ENCODE measurements at regions not wholly inside any gene's neighbourhood (a gene's known extent, or its start where the extent isn't known, plus 50 kb on each side); places are given as distances from the start of the nearest gene placed in this dataset.
"Not testable (repeated sequence)": the region's sequence is repeated elsewhere in the genome, so short reads cannot be mapped to it uniquely, and the experiment has no call there.

GRCh38 chr22:10741210-10741609 is 4786.8 kb upstream of the OR11H1 start:
- Histone ChIP-seq H3K4me1 (no peaks in the 10 kb centered on the region), H3K4me3 (no peak overlapping the region), H3K27me3 (no peaks in the 10 kb centered on the region), H3K36me3 (no peaks in the 10 kb centered on the region), H3K27ac (no peak overlapping the region), H3K9me3 (no peaks in the 10 kb centered on the region)
- intact Hi-C loops (cut with DNase I) = no loop called here
- TF ChIP-seq CTCF (IDR thresholded peaks at IDR 0.05) (no peak), POLR2A (IDR thresholded peaks at IDR 0.05) (no peak)
- DNase-seq (peak; percentile 23 to 61 (median 56)), ATAC-seq (peak in 1 of 4 donors; percentile 40)
- WGBS (ENCODE audit: insufficient coverage, low coverage, low lambda C conversion rate, missing lambda C conversion rate) = 63% methylated on average over 19 of the region's 30 CpGs

GRCh38 chr22:10741776-10742630 is 4786.0 kb upstream of the OR11H1 start:
- not testable (repeated sequence) for H3K9me3 ChIP-seq

GRCh38 chr22:10746382-10746781 is 4781.6 kb upstream of the OR11H1 start:
- H3K27ac ChIP-seq; H3K36me3 ChIP-seq; H3K4me1 ChIP-seq; H3K9me3 ChIP-seq; DNase-seq; H3K4me3 ChIP-seq; ATAC-seq; H3K27me3 ChIP-seq; intact Hi-C loops (cut with DNase I): not testable (repeated sequence)
- 57% methylated on average over 5 of the region's 5 CpGs for whole genome bisulfite sequencing (ENCODE audit: insufficient coverage, low coverage, low lambda C conversion rate, missing lambda C conversion rate)

More at GRCh38 chr22:10741776-10742630, 4786.0 kb upstream of the OR11H1 start:
- DNase-seq (peak in 2 of 3 donors; percentile 27 to 57), ATAC-seq (peak in 2 of 4 donors; percentile 20 to 66)
- H3K36me3 ChIP-seq; intact Hi-C loops (cut with DNase I); H3K4me1 ChIP-seq; H3K4me3 ChIP-seq; H3K27ac ChIP-seq; H3K27me3 ChIP-seq: not testable (repeated sequence)
- 67% methylated on average over 57 of the region's 76 CpGs for WGBS (ENCODE audit: insufficient coverage, low coverage, low lambda C conversion rate, missing lambda C conversion rate)

GRCh38 chr22:10747227-10747626 is 4780.8 kb upstream of the OR11H1 start:
- intact Hi-C loops (cut with DNase I); H3K9me3 ChIP-seq; DNase-seq; H3K36me3 ChIP-seq; H3K27me3 ChIP-seq; ATAC-seq; H3K4me3 ChIP-seq; H3K27ac ChIP-seq; H3K4me1 ChIP-seq: not testable (repeated sequence)
- WGBS (ENCODE audit: insufficient coverage, low coverage, low lambda C conversion rate, missing lambda C conversion rate) = 24% methylated on average over 6 of the region's 6 CpGs

GRCh38 chr22:10748751-10749150 is 4779.2 kb upstream of the OR11H1 start:
- intact Hi-C loops (cut with DNase I); H3K36me3 ChIP-seq; ATAC-seq; DNase-seq; H3K4me1 ChIP-seq; H3K9me3 ChIP-seq; H3K4me3 ChIP-seq; H3K27ac ChIP-seq; H3K27me3 ChIP-seq: not testable (repeated sequence)

GRCh38 chr22:10749423-10749822 is 4778.6 kb upstream of the OR11H1 start:
- DNase-seq; H3K4me3 ChIP-seq; intact Hi-C loops (cut with DNase I); H3K9me3 ChIP-seq; H3K27ac ChIP-seq; H3K27me3 ChIP-seq; H3K4me1 ChIP-seq; H3K36me3 ChIP-seq: not testable (repeated sequence)
- whole genome bisulfite sequencing (ENCODE audit: insufficient coverage, low coverage, low lambda C conversion rate, missing lambda C conversion rate) = 16% methylated on average over 2 of the region's 2 CpGs
- ATAC-seq = peak; percentile 37 to 64 (median 56)

GRCh38 chr22:10753566-10753965 is 4774.4 kb upstream of the OR11H1 start:
- DNase-seq; intact Hi-C loops (cut with DNase I); H3K27me3 ChIP-seq; H3K4me1 ChIP-seq; H3K27ac ChIP-seq; H3K9me3 ChIP-seq; H3K36me3 ChIP-seq; H3K4me3 ChIP-seq: not testable (repeated sequence)
- ATAC-seq = peak in 2 of 4 donors; percentile 6 to 13
- 27% methylated on average over 1 of the region's 1 CpG for WGBS (ENCODE audit: insufficient coverage, low coverage, low lambda C conversion rate, missing lambda C conversion rate)

- 32% methylated on average over 3 of the region's 3 CpGs for WGBS (ENCODE audit: insufficient coverage, low coverage, low lambda C conversion rate, missing lambda C conversion rate)
- H3K27ac ChIP-seq; H3K36me3 ChIP-seq; DNase-seq; H3K9me3 ChIP-seq; H3K4me1 ChIP-seq; H3K27me3 ChIP-seq; ATAC-seq; intact Hi-C loops (cut with DNase I); H3K4me3 ChIP-seq: not testable (repeated sequence)
Observed at GRCh38 chr22:10755350-10755749, 4772.6 kb upstream of the OR11H1 start.

GRCh38 chr22:10760418-10760817 is 4767.6 kb upstream of the OR11H1 start:
- DNase-seq; H3K4me1 ChIP-seq; H3K36me3 ChIP-seq; H3K9me3 ChIP-seq; H3K4me3 ChIP-seq; H3K27ac ChIP-seq; H3K27me3 ChIP-seq; ATAC-seq; intact Hi-C loops (cut with DNase I): not testable (repeated sequence)
- 22% methylated on average over 5 of the region's 5 CpGs for WGBS (ENCODE audit: insufficient coverage, low coverage, low lambda C conversion rate, missing lambda C conversion rate)

- H3K4me1 ChIP-seq; H3K27ac ChIP-seq; H3K36me3 ChIP-seq; H3K27me3 ChIP-seq; H3K4me3 ChIP-seq; intact Hi-C loops (cut with DNase I); H3K9me3 ChIP-seq; DNase-seq: not testable (repeated sequence)
- WGBS (ENCODE audit: insufficient coverage, low coverage, low lambda C conversion rate, missing lambda C conversion rate) = 42% methylated on average over 1 of the region's 1 CpG
- peak in 2 of 4 donors; percentile 16 to 48 for ATAC-seq
Observed at GRCh38 chr22:10766320-10766719, 4761.7 kb upstream of the OR11H1 start.

- H3K9me3 ChIP-seq; ATAC-seq; H3K4me1 ChIP-seq; H3K27me3 ChIP-seq; intact Hi-C loops (cut with DNase I); H3K27ac ChIP-seq; H3K36me3 ChIP-seq; H3K4me3 ChIP-seq; DNase-seq: not testable (repeated sequence)
- WGBS (ENCODE audit: insufficient coverage, low coverage, low lambda C conversion rate, missing lambda C conversion rate) = 68% methylated on average over 4 of the region's 4 CpGs
Observed at GRCh38 chr22:10768875-10769274, 4759.1 kb upstream of the OR11H1 start.

Data from right lobe of liver (tissue), 6 donors.